ENCODE measurements at regions not wholly inside any gene's neighbourhood (a gene's known extent, or its start where the extent isn't known, plus 50 kb on each side); places are given as distances from the start of the nearest gene placed in this dataset.

DNA sequence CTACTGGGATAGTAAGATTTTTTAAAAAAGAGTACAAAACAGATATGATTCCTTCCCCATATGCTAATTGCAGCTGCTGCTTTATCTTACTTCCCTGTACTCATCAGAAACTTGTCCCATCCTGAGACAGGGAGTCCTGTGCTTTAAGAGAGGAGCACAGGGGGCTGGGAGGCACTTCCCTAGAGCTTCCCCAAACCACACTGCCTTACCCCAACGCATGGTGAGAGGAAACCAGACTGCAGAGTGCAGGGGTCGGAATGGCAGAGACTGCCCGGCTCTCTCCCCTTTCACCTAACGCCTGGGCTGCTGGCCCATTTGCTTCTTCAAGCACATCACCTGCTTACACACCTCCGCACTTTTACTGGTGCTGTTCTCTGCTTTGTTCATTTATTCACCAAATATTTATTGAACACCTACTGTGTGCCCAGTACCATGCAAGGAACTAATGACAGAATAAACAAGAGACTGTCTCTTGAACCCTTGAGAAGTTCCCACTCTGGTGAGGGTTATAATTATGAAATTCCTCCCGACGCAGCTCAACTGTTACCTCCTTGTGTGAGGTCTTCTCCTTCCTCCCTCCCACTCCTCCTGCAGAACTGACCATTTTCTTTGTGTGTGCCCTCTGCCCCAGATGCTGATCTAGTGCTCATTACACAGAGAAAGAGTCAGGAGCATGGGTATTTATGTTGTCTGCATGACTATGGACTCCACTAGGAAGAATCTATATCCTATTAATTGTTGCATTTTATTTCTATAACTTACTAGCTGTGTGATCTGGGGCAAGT is 289.7 kb downstream of the TCF7L2 start:
- TF ChIP-seq POLR2AphosphoS5 (IDR thresholded peaks at IDR 0.05; ENCODE audit: low read depth, low read length) (no peak), FOXP2 (optimal IDR thresholded peaks at IDR 0.05; ENCODE audit: borderline replicate concordance, extremely low read depth, extremely low read length, insufficient read depth) (no peak), SIN3A (IDR thresholded peaks at IDR 0.05; ENCODE audit: borderline replicate concordance, insufficient read depth, low read length) (no peak), TAF1 (IDR thresholded peaks at IDR 0.05; ENCODE audit: borderline replicate concordance, insufficient read depth, low read length) (no peak)
- TF ChIP-seq, protein P1, sequence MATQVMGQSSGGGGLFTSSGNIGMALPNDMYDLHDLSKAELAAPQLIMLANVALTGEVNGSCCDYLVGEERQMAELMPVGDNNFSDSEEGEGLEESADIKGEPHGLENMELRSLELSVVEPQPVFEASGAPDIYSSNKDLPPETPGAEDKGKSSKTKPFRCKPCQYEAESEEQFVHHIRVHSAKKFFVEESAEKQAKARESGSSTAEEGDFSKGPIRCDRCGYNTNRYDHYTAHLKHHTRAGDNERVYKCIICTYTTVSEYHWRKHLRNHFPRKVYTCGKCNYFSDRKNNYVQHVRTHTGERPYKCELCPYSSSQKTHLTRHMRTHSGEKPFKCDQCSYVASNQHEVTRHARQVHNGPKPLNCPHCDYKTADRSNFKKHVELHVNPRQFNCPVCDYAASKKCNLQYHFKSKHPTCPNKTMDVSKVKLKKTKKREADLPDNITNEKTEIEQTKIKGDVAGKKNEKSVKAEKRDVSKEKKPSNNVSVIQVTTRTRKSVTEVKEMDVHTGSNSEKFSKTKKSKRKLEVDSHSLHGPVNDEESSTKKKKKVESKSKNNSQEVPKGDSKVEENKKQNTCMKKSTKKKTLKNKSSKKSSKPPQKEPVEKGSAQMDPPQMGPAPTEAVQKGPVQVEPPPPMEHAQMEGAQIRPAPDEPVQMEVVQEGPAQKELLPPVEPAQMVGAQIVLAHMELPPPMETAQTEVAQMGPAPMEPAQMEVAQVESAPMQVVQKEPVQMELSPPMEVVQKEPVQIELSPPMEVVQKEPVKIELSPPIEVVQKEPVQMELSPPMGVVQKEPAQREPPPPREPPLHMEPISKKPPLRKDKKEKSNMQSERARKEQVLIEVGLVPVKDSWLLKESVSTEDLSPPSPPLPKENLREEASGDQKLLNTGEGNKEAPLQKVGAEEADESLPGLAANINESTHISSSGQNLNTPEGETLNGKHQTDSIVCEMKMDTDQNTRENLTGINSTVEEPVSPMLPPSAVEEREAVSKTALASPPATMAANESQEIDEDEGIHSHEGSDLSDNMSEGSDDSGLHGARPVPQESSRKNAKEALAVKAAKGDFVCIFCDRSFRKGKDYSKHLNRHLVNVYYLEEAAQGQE (IDR thresholded peaks at IDR 0.05; ENCODE audit: insufficient read depth in 1 of 2, low read depth in 2 of 2, low read length in 2 of 2): no peak

DNA sequence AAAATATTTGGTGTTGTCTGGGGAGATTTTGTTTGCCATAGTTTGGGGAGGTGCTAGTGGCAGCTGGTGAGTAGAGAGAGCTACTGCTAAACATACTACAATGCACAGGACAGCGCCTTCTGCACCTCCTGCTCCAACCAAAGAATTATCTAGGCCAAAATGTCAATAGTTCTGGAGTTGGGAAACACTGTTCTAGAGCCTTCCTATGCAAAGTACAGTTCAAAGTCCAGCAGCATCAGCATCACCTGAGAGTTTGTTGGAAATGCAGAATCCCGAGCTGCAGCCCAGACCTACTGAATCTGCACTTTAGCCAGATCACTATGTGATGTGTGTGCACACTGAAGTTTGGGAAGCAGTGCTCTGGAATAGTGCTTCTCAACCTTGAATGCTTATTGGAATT is 290.7 kb downstream of the TCF7L2 start:
- TF ChIP-seq POLR2AphosphoS5 (IDR thresholded peaks at IDR 0.05; ENCODE audit: low read depth, low read length): no peak
- no peak for TF ChIP-seq FOXP2 (optimal IDR thresholded peaks at IDR 0.05; ENCODE audit: borderline replicate concordance, extremely low read depth, extremely low read length, insufficient read depth)
- TF ChIP-seq SIN3A (IDR thresholded peaks at IDR 0.05; ENCODE audit: borderline replicate concordance, insufficient read depth, low read length): no peak
- TF ChIP-seq, protein P1 (IDR thresholded peaks at IDR 0.05; ENCODE audit: insufficient read depth in 1 of 2, low read depth in 2 of 2, low read length in 2 of 2): no peak
- no peak for TF ChIP-seq TAF1 (IDR thresholded peaks at IDR 0.05; ENCODE audit: borderline replicate concordance, insufficient read depth, low read length)

DNA sequence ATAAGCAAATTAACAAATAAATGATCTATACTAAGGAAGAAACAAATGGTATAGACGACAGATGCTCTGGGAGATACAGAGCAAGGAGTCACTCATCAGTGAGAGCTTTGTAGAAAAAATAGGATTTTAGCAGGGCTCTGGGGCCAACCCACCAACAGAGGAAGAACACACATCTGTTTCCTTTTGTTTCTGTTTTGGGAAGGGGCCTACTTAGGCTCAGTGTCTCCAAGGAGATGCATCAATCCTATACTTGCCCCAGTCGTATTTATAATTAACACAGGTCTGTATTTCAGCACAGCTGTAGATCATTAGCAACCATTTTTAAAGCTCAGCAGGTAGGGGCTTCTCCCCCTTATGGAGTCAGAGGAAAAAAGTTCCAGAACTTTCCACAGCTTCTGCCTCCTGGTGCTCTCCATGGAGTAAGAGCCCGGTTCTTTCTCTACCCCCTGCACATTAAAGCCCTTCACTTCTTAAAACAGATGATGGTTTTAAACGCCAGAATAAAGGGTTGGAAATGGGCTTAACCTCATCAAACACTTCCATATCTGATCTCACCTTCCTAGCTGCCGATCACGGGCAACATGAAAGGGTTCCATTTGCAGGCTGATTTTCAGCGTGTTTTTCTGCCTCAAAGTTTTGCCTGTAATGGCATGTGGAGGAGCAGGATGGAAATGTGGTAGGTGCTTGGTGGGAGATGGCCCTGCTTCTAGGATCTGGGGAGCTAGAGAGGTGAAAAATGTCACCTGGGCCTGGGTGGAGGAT is 291.7 kb downstream of the TCF7L2 start:
- TF ChIP-seq FOXP2 (optimal IDR thresholded peaks at IDR 0.05; ENCODE audit: borderline replicate concordance, extremely low read depth, extremely low read length, insufficient read depth): no peak
- TF ChIP-seq POLR2AphosphoS5 (IDR thresholded peaks at IDR 0.05; ENCODE audit: low read depth, low read length): no peak
- TF ChIP-seq SIN3A (IDR thresholded peaks at IDR 0.05; ENCODE audit: borderline replicate concordance, insufficient read depth, low read length): no peak
- no peak for TF ChIP-seq TAF1 (IDR thresholded peaks at IDR 0.05; ENCODE audit: borderline replicate concordance, insufficient read depth, low read length)
- TF ChIP-seq, protein P1 (IDR thresholded peaks at IDR 0.05; ENCODE audit: insufficient read depth in 1 of 2, low read depth in 2 of 2, low read length in 2 of 2): no peak

DNA sequence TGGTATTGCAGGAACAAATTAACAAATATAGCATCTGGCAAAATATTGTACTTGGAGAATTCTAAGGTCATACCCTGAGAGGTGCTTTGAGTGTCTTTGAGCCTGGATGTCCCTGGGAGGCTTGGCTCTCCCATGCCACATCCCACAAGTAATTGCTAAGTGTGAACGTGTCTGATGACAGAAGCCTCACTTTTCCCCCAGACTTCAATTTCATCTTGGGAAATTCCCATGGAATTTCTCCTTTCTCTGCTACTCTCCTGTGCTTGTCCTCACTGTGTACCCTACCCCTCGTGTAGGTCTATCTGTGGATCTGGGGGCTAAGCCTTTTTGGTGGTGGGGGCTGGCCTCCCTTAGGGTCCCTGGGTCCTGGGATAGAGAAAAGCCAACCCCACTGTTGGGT is 293.3 kb downstream of the TCF7L2 start:
- TF ChIP-seq FOXP2 (optimal IDR thresholded peaks at IDR 0.05; ENCODE audit: borderline replicate concordance, extremely low read depth, extremely low read length, insufficient read depth) (no peak), POLR2AphosphoS5 (IDR thresholded peaks at IDR 0.05; ENCODE audit: low read depth, low read length) (no peak), TAF1 (IDR thresholded peaks at IDR 0.05; ENCODE audit: borderline replicate concordance, insufficient read depth, low read length) (no peak), SIN3A (IDR thresholded peaks at IDR 0.05; ENCODE audit: borderline replicate concordance, insufficient read depth, low read length) (no peak)
- TF ChIP-seq, protein P1 (IDR thresholded peaks at IDR 0.05; ENCODE audit: insufficient read depth in 1 of 2, low read depth in 2 of 2, low read length in 2 of 2): no peak

All from PFSK-1 (cell line).